ENCODE measurements at regions not wholly inside any gene's neighbourhood (a gene's known extent, or its start where the extent isn't known, plus 50 kb on each side); places are given as distances from the start of the nearest gene placed in this dataset.

DNA sequence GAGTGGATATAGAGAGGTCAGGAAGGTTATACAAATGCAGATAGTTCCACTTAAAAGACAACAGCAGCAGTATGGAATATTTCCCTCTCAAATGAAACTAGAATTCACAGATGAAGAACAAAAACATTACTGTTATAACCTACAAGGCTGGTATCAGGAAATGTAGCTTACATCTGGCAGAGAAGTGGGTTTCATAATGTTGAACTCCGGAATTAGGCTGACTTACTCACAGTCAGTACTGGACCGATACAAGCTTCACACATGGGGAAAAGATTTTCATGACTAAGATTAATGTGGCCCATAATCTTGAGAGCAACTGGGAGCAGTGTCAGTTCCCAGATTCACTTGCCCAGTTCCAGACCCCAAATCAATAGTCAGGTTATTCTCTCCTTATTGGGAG, 353.9 kb downstream of the DUSP6 start:
- H3K4me3 ChIP-seq (ENCODE audit: low read depth in 2 of 2, low read length in 1 of 2) = no peak overlapping the region
- 95% methylated on average over 2 of the region's 2 CpGs for WGBS (ENCODE audit: low lambda C conversion rate)
- H3F3A ChIP-seq (replicated peaks; ENCODE audit: insufficient read depth) = no peaks in the 10 kb centered on the region
- no peaks in the 10 kb centered on the region for H3K9me3 ChIP-seq
- H3K79me2 ChIP-seq (ENCODE audit: insufficient read depth) = no peaks in the 10 kb centered on the region
- DNase-seq = no peak
- ChIA-PET CTCF (no interaction called here), POLR2A (no interaction called here)
- no peaks in the 10 kb centered on the region for H3K27me3 ChIP-seq (ENCODE audit: insufficient read depth)
- no peaks in the 10 kb centered on the region for H3K9me2 ChIP-seq
- no peak overlapping the region for H3K4me2 ChIP-seq
- no peaks in the 10 kb centered on the region for H3K4me1 ChIP-seq (ENCODE audit: control insufficient read depth in 1 of 2, insufficient read depth in 2 of 2, low read depth in 1 of 2, low read length in 1 of 2)
- no peak overlapping the region for H2AFZ ChIP-seq (ENCODE audit: low read depth)
- no peaks in the 10 kb centered on the region for H4K20me1 ChIP-seq (ENCODE audit: insufficient read depth)
- no peaks in the 10 kb centered on the region for H3K36me3 ChIP-seq (replicated peaks in 1 of 2; ENCODE audit: control insufficient read depth in 1 of 2, insufficient read depth in 2 of 2, low read length in 1 of 2)
- TF ChIP-seq NRF1 (IDR thresholded peaks at IDR 0.05; ENCODE audit: low read depth, low read length) = no peak
- no peak for TF ChIP-seq TAF1 (IDR thresholded peaks at IDR 0.05; ENCODE audit: borderline replicate concordance, low read depth, low read length)
- TF ChIP-seq MEF2A (IDR thresholded peaks at IDR 0.05; ENCODE audit: borderline replicate concordance, low read depth) = no peak
- no peak for TF ChIP-seq TCF12 (IDR thresholded peaks at IDR 0.05)
- no peak for TF ChIP-seq JUND (IDR thresholded peaks at IDR 0.05)
- TF ChIP-seq EP300 (IDR thresholded peaks at IDR 0.05; ENCODE audit: borderline replicate concordance in 1 of 2, low read depth in 1 of 2, low read length in 1 of 2) = no peak
- TF ChIP-seq FOXM1 (IDR thresholded peaks at IDR 0.05; ENCODE audit: low read depth) = no peak
- TF ChIP-seq CHD2 (IDR thresholded peaks at IDR 0.05; ENCODE audit: low read length, partially characterized antibody) = no peak
- TF ChIP-seq SMC3 (IDR thresholded peaks at IDR 0.05; ENCODE audit: low read depth, low read length) = no peak
- no peak overlapping the region for H3K9ac ChIP-seq
- no peak overlapping the region for H3K27ac ChIP-seq (ENCODE audit: low read depth in 2 of 2, low read length in 1 of 2)

GRCh38 chr12:88996200-88996788, 356.0 kb downstream of the DUSP6 start:
- Histone ChIP-seq H4K20me1 (ENCODE audit: insufficient read depth) (no peaks in the 10 kb centered on the region), H3K27ac (ENCODE audit: low read depth in 2 of 2, low read length in 1 of 2) (no peak overlapping the region), H3K9me3 (no peaks in the 10 kb centered on the region), H3K9ac (no peak overlapping the region), H2AFZ (ENCODE audit: low read depth) (no peak overlapping the region), H3K27me3 (ENCODE audit: insufficient read depth) (no peaks in the 10 kb centered on the region), H3K36me3 (replicated peaks in 1 of 2; ENCODE audit: control insufficient read depth in 1 of 2, insufficient read depth in 2 of 2, low read length in 1 of 2) (no peaks in the 10 kb centered on the region), H3K79me2 (ENCODE audit: insufficient read depth) (no peaks in the 10 kb centered on the region), H3K9me2 (no peaks in the 10 kb centered on the region), H3K4me2 (no peak overlapping the region), H3F3A (replicated peaks; ENCODE audit: insufficient read depth) (no peaks in the 10 kb centered on the region), H3K4me1 (ENCODE audit: control insufficient read depth in 1 of 2, insufficient read depth in 2 of 2, low read depth in 1 of 2, low read length in 1 of 2) (no peaks in the 10 kb centered on the region), H3K4me3 (ENCODE audit: low read depth in 2 of 2, low read length in 1 of 2) (no peak overlapping the region)
- WGBS (ENCODE audit: low lambda C conversion rate) = 93% methylated on average over 2 of the region's 2 CpGs
- DNase-seq = no peak
- no peak for TF ChIP-seq FOSL2 (IDR thresholded peaks at IDR 0.05; ENCODE audit: borderline replicate concordance, low read depth)
- no peak for TF ChIP-seq JUND (IDR thresholded peaks at IDR 0.05)
- TF ChIP-seq POLR2AphosphoS5 (IDR thresholded peaks at IDR 0.05; ENCODE audit: low read depth, low read length) = no peak
- TF ChIP-seq RCOR1 (IDR thresholded peaks at IDR 0.05; ENCODE audit: low read length) = no peak
- no peak for TF ChIP-seq TCF12 (IDR thresholded peaks at IDR 0.05)
- TF ChIP-seq FOXM1 (IDR thresholded peaks at IDR 0.05; ENCODE audit: low read depth) = no peak
- no peak for TF ChIP-seq YY1 (IDR thresholded peaks at IDR 0.05; ENCODE audit: low read depth)
- no peak for TF ChIP-seq IRF3 (IDR thresholded peaks at IDR 0.05; ENCODE audit: low read depth, low read length)
- no peak for TF ChIP-seq GATA2 (CRISPR knock-in tag; IDR thresholded peaks at IDR 0.05)
- no peak for TF ChIP-seq USF1 (IDR thresholded peaks at IDR 0.05; ENCODE audit: borderline replicate concordance, low read depth)
- TF ChIP-seq FOXJ3 (CRISPR knock-in tag; IDR thresholded peaks at IDR 0.05) = no peak
- TF ChIP-seq SMC3 (IDR thresholded peaks at IDR 0.05; ENCODE audit: low read depth, low read length) = no peak
- ChIA-PET POLR2A (no interaction called here), CTCF (interaction anchor here (0.6 kb wide), 1 partner anchor 371 kb away, joined by 3 read pairs; no protein-coding TSS in a partner anchor)
